NB4 (cell line): ENCODE measurements at regions not wholly inside any gene's neighbourhood (a gene's known extent, or its start where the extent isn't known, plus 50 kb on each side); places are given as distances from the start of the nearest gene placed in this dataset.

ENCODE experiments used
- DNase-seq: peaks from one replicate; pipeline ENCODE4 v3.0.0; 2010; ENCODE audit warnings: low read depth
- H3K4me3 ChIP-seq: one replicate; pipeline ENCODE4 v1.5.1; 2011; ENCODE audit warnings: mild to moderate bottlenecking, low read depth, low read length, moderate library complexity
- MYC ChIP-seq: IDR thresholded peaks from 2 replicates; pipeline ENCODE4 v1.6.1; 2011; ENCODE audit warnings: low read depth, low read length
- POLR2A ChIP-seq: IDR thresholded peaks from 2 replicates; pipeline ENCODE4 v1.6.1; 2011; ENCODE audit warnings: mild to moderate bottlenecking; ENCODE audit not compliant: insufficient read length; ENCODE audit errors: extremely low read depth
- TF ChIP-seq, protein P1 (sequence below): IDR thresholded peaks from one replicate; pipeline ENCODE4 v1.5.1; 2012; ENCODE audit warnings: low read depth, low read length
- TF ChIP-seq, protein P2 (sequence below): IDR thresholded peaks from 2 replicates; pipeline ENCODE4 v1.6.1; 2011; ENCODE audit warnings: low read depth, low read length

DNA sequence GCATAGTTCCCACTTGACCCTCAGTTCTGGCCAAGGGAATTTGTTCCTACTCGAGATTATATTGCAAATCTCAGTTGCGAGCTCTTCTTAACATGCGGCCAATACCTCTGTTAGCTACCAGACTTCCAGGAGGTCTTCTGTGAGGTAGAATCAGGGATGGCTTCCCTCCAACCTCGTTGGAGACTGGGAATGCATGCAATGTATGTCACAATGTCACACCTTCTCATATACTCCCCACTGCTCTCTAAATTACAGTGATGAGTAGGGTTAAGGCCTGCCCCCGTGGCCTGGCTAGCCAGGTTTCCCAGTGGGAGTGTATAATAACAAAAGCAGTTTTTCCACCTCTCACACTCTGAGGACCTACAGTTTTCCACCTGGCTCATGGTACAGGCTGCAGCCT, 1962.5 kb downstream of the ARAP2 start:
- TF ChIP-seq POLR2A (no peak), MYC (no peak)
- TF ChIP-seq, protein P1, sequence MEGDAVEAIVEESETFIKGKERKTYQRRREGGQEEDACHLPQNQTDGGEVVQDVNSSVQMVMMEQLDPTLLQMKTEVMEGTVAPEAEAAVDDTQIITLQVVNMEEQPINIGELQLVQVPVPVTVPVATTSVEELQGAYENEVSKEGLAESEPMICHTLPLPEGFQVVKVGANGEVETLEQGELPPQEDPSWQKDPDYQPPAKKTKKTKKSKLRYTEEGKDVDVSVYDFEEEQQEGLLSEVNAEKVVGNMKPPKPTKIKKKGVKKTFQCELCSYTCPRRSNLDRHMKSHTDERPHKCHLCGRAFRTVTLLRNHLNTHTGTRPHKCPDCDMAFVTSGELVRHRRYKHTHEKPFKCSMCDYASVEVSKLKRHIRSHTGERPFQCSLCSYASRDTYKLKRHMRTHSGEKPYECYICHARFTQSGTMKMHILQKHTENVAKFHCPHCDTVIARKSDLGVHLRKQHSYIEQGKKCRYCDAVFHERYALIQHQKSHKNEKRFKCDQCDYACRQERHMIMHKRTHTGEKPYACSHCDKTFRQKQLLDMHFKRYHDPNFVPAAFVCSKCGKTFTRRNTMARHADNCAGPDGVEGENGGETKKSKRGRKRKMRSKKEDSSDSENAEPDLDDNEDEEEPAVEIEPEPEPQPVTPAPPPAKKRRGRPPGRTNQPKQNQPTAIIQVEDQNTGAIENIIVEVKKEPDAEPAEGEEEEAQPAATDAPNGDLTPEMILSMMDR: no peak
- TF ChIP-seq, protein P2, sequence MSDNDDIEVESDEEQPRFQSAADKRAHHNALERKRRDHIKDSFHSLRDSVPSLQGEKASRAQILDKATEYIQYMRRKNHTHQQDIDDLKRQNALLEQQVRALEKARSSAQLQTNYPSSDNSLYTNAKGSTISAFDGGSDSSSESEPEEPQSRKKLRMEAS: no peak
- H3K4me3 ChIP-seq: no peak overlapping the region
- no peak for DNase-seq

DNA sequence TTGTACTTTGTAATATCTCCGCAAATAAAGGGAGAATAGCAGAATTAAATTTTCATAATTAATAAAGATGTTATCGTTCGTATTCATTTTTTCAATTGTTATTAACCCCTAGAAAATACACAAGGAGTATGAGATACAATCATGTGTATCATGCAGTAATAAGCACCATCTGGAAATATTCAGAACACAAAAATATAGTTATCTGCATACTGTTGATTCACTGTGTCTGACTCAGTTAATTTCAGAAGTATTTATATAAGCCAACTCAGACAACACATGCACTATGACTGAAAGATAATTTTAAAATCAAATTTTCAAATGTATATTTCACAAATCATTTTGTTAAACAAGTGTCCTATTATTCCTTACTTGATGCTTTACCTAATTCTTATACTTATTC, 1954.8 kb downstream of the ARAP2 start:
- no peak for TF ChIP-seq MYC
- TF ChIP-seq, protein P2: no peak
- TF ChIP-seq POLR2A: no peak
- TF ChIP-seq, protein P1: no peak
- H3K4me3 ChIP-seq: no peak overlapping the region
- DNase-seq: no peak

DNA sequence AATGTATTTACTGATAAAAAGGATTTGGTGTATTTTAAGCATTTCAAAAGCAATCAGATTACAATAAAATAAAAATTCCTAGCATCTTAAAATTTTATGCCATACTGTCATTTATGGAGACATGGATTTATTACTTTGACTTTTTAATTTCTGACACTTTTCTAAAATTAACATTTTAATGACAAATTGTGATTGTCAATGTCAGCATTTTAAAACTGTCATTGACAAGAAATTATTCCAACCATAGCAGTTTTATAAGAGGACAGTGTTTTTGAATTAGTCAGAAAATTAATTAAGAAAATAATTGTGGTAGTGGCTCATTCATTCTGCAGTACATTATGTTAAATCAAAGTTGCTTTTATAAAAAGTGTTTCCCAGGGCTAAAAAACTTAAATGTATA, 1954.4 kb downstream of the ARAP2 start:
- TF ChIP-seq POLR2A: no peak
- TF ChIP-seq, protein P2: no peak
- TF ChIP-seq MYC: no peak
- TF ChIP-seq, protein P1: no peak
- no peak for DNase-seq
- H3K4me3 ChIP-seq: no peak overlapping the region

DNA sequence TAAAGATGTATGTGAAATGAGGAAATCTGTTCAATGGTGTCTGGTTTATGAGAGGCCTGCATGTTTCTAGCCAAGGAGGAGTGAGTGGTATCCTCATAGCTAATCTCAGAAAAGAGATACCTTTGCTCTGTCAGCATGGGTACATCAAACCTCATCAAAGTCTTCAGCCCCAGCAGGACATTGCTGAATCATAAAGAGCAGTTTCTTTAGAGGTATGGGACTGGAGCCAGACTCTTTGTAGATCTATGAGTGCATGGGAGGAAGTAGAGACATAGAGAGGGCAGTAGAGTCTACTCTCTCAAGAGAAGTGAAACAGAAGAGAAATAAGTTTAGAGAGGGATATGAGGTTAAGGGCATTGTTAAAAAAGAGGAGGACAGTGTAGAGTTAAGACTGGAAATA, 1950.9 kb downstream of the ARAP2 start:
- TF ChIP-seq, protein P1: no peak
- TF ChIP-seq POLR2A (no peak), MYC (no peak)
- TF ChIP-seq, protein P2: no peak
- DNase-seq: no peak
- H3K4me3 ChIP-seq: no peak overlapping the region

DNA sequence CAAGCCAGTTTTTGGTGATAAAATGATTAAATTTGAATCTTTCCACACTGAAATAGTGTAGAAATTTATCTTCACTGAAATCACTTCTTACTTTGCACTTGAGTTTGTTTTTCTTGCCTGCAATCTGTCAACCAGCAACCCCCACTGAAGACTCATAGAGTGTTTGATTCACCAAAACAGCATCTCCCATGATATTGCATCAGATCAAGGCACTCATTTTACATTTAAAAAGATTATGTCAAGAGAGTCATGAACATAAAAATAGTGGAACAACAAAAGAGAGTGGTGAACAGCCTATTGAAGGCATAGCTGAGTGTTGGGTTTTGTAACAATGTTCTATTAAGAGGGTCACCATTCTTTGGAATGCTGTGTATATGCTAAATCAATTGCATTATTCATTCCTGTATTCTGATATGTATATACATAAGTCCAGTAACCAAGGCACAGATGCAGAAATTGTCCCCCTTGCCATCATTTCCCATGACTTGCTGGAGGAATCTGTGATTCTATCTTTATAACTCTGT, 1934.9 kb downstream of the ARAP2 start:
- TF ChIP-seq MYC: no peak
- no peak for DNase-seq
- no peak overlapping the region for H3K4me3 ChIP-seq

DNA sequence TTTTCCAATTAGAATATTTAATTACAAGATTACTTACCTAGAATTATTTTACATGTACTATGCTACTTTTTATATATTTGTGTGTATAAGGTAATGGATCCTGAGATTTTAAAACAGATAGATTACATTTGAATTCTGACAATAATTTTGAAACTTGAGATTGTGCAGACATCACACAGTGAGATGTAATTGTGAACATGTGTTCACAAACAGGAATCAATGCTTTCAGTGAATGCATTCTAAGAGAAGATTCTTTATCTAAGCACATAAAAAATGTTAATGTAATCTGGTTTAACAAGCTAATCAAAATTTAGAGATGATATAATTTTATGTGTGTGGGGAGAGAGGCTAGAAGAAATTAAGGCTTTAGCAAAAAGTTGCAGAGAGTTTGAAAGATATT, 1925.5 kb downstream of the ARAP2 start:
- no peak overlapping the region for H3K4me3 ChIP-seq
- TF ChIP-seq, protein P1: no peak
- TF ChIP-seq MYC (no peak), POLR2A (no peak)
- TF ChIP-seq, protein P2: no peak
- no peak for DNase-seq
